ENCODE measurements at regions not wholly inside any gene's neighbourhood (a gene's known extent, or its start where the extent isn't known, plus 50 kb on each side); places are given as distances from the start of the nearest gene placed in this dataset.

- TF ChIP-seq CTCF (IDR thresholded peaks at IDR 0.05; ENCODE audit: low read depth, low read length), result no peak
- TF ChIP-seq EZH2phosphoT487 (IDR thresholded peaks at IDR 0.05; ENCODE audit: low read depth), result no peak
Observed at GRCh38 chr5:2200261-2200950, 317.7 kb upstream of the IRX4 start.

Data from OCI-LY3 (cell line).